MM.1S (cell line): ENCODE measurements at regions not wholly inside any gene's neighbourhood (a gene's known extent, or its start where the extent isn't known, plus 50 kb on each side); places are given as distances from the start of the nearest gene placed in this dataset.

Experiments used
- DNase-seq: peaks from one replicate; pipeline ENCODE4 v3.0.0-alpha.2; 2015
- H2AFZ ChIP-seq: fragments of 300-600 bp; sonication (generic); 2 replicates; pipeline ENCODE4 v1.6.0; 2016; ENCODE audit warnings: antibody characterized with exemption, low read length
- H3F3A ChIP-seq: fragments of 300-600 bp; sonication (generic); 2 replicates; pipeline ENCODE4 v1.6.1; 2016; ENCODE audit warnings: mild to moderate bottlenecking, antibody characterized with exemption, low read length, moderate library complexity, mixed read lengths; ENCODE audit not compliant: insufficient read depth
- H3K27ac ChIP-seq: fragments of 300-600 bp; sonication (generic); 2 replicates; pipeline ENCODE4 v1.5.1; 2016; ENCODE audit warnings: mild to moderate bottlenecking, low read length
- H3K27me3 ChIP-seq: fragments of 300-600 bp; sonication (generic); replicated peaks from 2 replicates; pipeline ENCODE4 v1.6.0; 2016; ENCODE audit warnings: low read length; ENCODE audit not compliant: insufficient read depth
- H3K36me3 ChIP-seq: fragments of 300-600 bp; sonication (generic); replicated peaks from 2 replicates; pipeline ENCODE4 v1.6.1; 2016; ENCODE audit warnings: mild to moderate bottlenecking, low read length, mixed read lengths; ENCODE audit not compliant: insufficient read depth
- H3K4me1 ChIP-seq: fragments of 300-600 bp; sonication (generic); 2 replicates; pipeline ENCODE4 v1.6.1; 2016; ENCODE audit warnings: low read length, mixed read lengths
- H3K4me2 ChIP-seq: fragments of 300-600 bp; sonication (generic); 2 replicates; pipeline ENCODE4 v1.6.0; 2016; ENCODE audit warnings: low read depth, low read length
- H3K4me3 ChIP-seq: fragments of 300-600 bp; sonication (generic); 2 replicates; pipeline ENCODE4 v1.5.1; 2016; ENCODE audit warnings: low read length, mixed read lengths
- H3K79me2 ChIP-seq: fragments of 300-600 bp; sonication (generic); 2 replicates; pipeline ENCODE4 v1.6.1; 2016; ENCODE audit warnings: mixed run types, low read length, mixed read lengths
- H3K9ac ChIP-seq: fragments of 300-600 bp; sonication (generic); 2 replicates; pipeline ENCODE4 v1.6.1; 2016; ENCODE audit warnings: low read length, mixed read lengths
- H3K9me2 ChIP-seq: fragments of 300-600 bp; sonication (generic); replicated peaks from 2 replicates; pipeline ENCODE4 v1.6.1; 2016; ENCODE audit warnings: mild to moderate bottlenecking, low read length, mixed read lengths; ENCODE audit not compliant: insufficient read depth
- H3K9me3 ChIP-seq: fragments of 300-600 bp; sonication (generic); replicated peaks from 2 replicates; pipeline ENCODE4 v1.6.1; 2016; ENCODE audit warnings: mild to moderate bottlenecking, low read length, mixed read lengths; ENCODE audit not compliant: insufficient read depth
- H4K20me1 ChIP-seq: fragments of 300-600 bp; sonication (generic); 2 replicates; pipeline ENCODE4 v1.6.1; 2016; ENCODE audit warnings: mild to moderate bottlenecking, low read length, moderate library complexity, mixed read lengths; ENCODE audit not compliant: insufficient read depth
- CTCF ChIP-seq: fragments of 300-600 bp; sonication (generic); IDR thresholded peaks from 2 replicates; pipeline ENCODE4 v1.5.1; 2016; ENCODE audit warnings: antibody characterized with exemption, low read length, mixed read lengths
- EZH2 ChIP-seq: fragments of 300-600 bp; sonication (generic); optimal IDR thresholded peaks from 2 replicates; pipeline ENCODE3; 2017; ENCODE audit warnings: low read depth, mild to moderate bottlenecking, antibody characterized with exemption, low read length, mixed read lengths
- EZH2phosphoT487 ChIP-seq: fragments of 300-600 bp; sonication (generic); IDR thresholded peaks from 2 replicates; pipeline ENCODE4 v1.6.1; 2018; ENCODE audit warnings: antibody characterized with exemption, low read length

DNA sequence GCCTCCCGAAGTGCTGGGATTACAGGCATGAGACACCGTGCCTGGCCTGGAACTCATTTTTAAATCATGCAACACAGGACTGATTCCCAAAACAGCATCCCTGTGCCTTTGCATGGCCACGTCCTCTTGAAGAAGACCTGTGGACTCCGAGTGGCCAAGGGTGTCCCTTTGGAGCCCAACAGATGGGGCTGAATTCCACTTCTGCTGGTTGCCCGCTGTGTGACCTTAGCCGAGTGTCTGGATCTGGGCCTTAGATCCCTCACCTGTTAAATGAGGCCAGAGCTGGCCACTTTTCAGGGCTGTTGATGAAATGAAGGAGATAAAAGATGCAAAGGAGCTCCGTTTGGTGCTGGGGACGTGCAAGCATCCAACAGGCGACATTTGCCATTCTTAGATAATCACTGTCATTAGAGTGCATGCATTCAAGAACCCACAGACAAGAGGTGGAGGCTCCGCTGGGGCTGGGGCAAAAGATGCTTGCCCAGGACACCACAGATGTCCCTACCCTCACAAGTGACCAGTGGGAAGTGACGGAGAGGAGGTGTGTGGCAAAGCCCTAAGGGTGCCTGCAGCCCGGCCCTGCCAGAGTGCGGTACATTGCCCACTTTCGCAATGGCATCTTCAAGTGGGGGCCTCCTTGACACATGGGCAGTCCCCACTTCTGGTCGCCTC is 354.1 kb upstream of the TNRC6C start:
- H3K36me3 ChIP-seq: no peaks in the 10 kb centered on the region
- peaks cover 1% of the 10 kb centered on the region; the same call in 1 of the 2 replicates for H3K27me3 ChIP-seq
- H4K20me1 ChIP-seq: no peaks in the 10 kb centered on the region
- DNase-seq: no peak
- H3K4me3 ChIP-seq: no peak overlapping the region
- no peaks in the 10 kb centered on the region for H3K79me2 ChIP-seq
- no peak overlapping the region for H3K27ac ChIP-seq
- no peaks in the 10 kb centered on the region for H3K4me1 ChIP-seq
- no peaks in the 10 kb centered on the region for H3K9me2 ChIP-seq
- H3K9me3 ChIP-seq: no peaks in the 10 kb centered on the region
- H2AFZ ChIP-seq: no peak overlapping the region
- no peaks in the 10 kb centered on the region for H3F3A ChIP-seq
- no peak for TF ChIP-seq EZH2
- no peak for TF ChIP-seq CTCF
- TF ChIP-seq EZH2phosphoT487: no peak
- no peak overlapping the region for H3K4me2 ChIP-seq
- no peak overlapping the region for H3K9ac ChIP-seq

GRCh38 chr17:77604973-77605313 is 353.6 kb upstream of the TNRC6C start:
- Histone ChIP-seq H3K4me1 (peaks cover 5% of the 10 kb centered on the region), H4K20me1 (no peaks in the 10 kb centered on the region), H3K79me2 (no peaks in the 10 kb centered on the region), H3K36me3 (no peaks in the 10 kb centered on the region), H3K4me2 (no peak overlapping the region), H3K9ac (no peak overlapping the region), H3K9me3 (no peaks in the 10 kb centered on the region), H3K27ac (no peak overlapping the region), H3K9me2 (no peaks in the 10 kb centered on the region), H3K4me3 (no peak overlapping the region), H3F3A (no peaks in the 10 kb centered on the region), H2AFZ (no peak overlapping the region), H3K27me3 (peaks cover 6% of the 10 kb centered on the region; the same call in 1 of the 2 replicates)
- TF ChIP-seq EZH2phosphoT487: no peak
- no peak for TF ChIP-seq EZH2
- TF ChIP-seq CTCF: no peak
- no peak for DNase-seq

- H3K4me1 ChIP-seq: peaks cover 11% of the 10 kb centered on the region
- no peaks in the 10 kb centered on the region for H3K9me3 ChIP-seq
- H3K4me2 ChIP-seq: no peak overlapping the region
- H3K9me2 ChIP-seq: no peaks in the 10 kb centered on the region
- no peaks in the 10 kb centered on the region for H3F3A ChIP-seq
- no peaks in the 10 kb centered on the region for H3K79me2 ChIP-seq
- H3K36me3 ChIP-seq: no peaks in the 10 kb centered on the region
- H3K4me3 ChIP-seq: no peak overlapping the region
- TF ChIP-seq CTCF: no peak
- TF ChIP-seq EZH2: no peak
- no peak for DNase-seq
- no peak overlapping the region for H3K27ac ChIP-seq
- H4K20me1 ChIP-seq: no peaks in the 10 kb centered on the region
- no peak overlapping the region for H3K9ac ChIP-seq
- no peak overlapping the region for H2AFZ ChIP-seq
- peaks cover 7% of the 10 kb centered on the region; the same call in 1 of the 2 replicates for H3K27me3 ChIP-seq
These were observed 352.2 kb upstream of the TNRC6C start for GRCh38 chr17:77606146-77606864.
